Tibial artery (tissue), 4 donors: ENCODE measurements at regions not wholly inside any gene's neighbourhood (a gene's known extent, or its start where the extent isn't known, plus 50 kb on each side); places are given as distances from the start of the nearest gene placed in this dataset.

ENCODE experiments used
- DNase-seq, 2 donors: peaks; one replicate each; pipeline ENCODE4 v3.0.0-alpha.2; 2019
- H3K27ac ChIP-seq, 2 donors: fragments of 200-600 bp; sonication (generic) in 1 of 2; 1 replicate in 1 of 2; 2 replicates in 1 of 2; pipeline ENCODE4 v1.5.1; 2018 to 2019; ENCODE audit warnings: mild to moderate bottlenecking in 1 of 2
- H3K27me3 ChIP-seq, 2 donors: fragments of 200-600 bp; sonication (generic) in 1 of 2; one replicate each; pipeline versions ENCODE4 v1.5.1 to v1.6.0; 2016 to 2019
- H3K36me3 ChIP-seq, 3 donors: fragments of 200-600 bp; sonication (generic) in 2 of 3; one replicate each; pipeline ENCODE4 v1.5.1; 2016 to 2019; ENCODE audit warnings: mild to moderate bottlenecking in 2 of 3
- H3K4me1 ChIP-seq, 4 donors: fragments of 200-600 bp; sonication (generic) in 2 of 4; 1 replicate in 3 of 4; 2 replicates in 1 of 4; pipeline ENCODE4 v1.5.1; 2016 to 2019
- H3K4me3 ChIP-seq, 2 donors: fragments of 200-600 bp; sonication (generic) in 1 of 2; 1 replicate in 1 of 2; 2 replicates in 1 of 2; pipeline ENCODE4 v1.5.1; 2018 to 2019; ENCODE audit warnings: mild to moderate bottlenecking in 2 of 2
- H3K9me3 ChIP-seq, 3 donors: fragments of 200-600 bp; sonication (generic) in 1 of 3; one replicate each; pipeline ENCODE4 v1.5.1; 2016 to 2019
- CTCF ChIP-seq, 2 experiments: fragments of 200-600 bp in 1 of 2; fragments of 450-650 bp in 1 of 2; IDR thresholded peaks; one replicate each; pipeline ENCODE4 v1.5.1; 2017 to 2019; ENCODE audit warnings: antibody characterized with exemption in 2 of 2, mild to moderate bottlenecking in 1 of 2, moderate library complexity in 1 of 2
- intact Hi-C: fragments of 100-400 bp; cut with DNase I; formaldehyde crosslinking; loops from one replicate; pipeline ENCODE4 v1.15.0; 2023; ENCODE audit warnings: low total_unique reads

- H3K4me1 ChIP-seq: no peaks in the 10 kb centered on the region
- H3K4me3 ChIP-seq: no peak overlapping the region
- H3K27ac ChIP-seq: no peak overlapping the region
- H3K36me3 ChIP-seq: no peaks in the 10 kb centered on the region
- TF ChIP-seq CTCF (IDR thresholded peaks at IDR 0.05): no peak
- intact Hi-C loops: no loop called here
- H3K9me3 ChIP-seq: no peaks in the 10 kb centered on the region
- H3K27me3 ChIP-seq: no peaks in the 10 kb centered on the region
- no peak for DNase-seq
These were observed 333.1 kb upstream of the RAG2 start for GRCh38 chr11:36931139-36931538.

- no peak for DNase-seq
- intact Hi-C loops: no loop called here
- Histone ChIP-seq H3K9me3 (no peaks in the 10 kb centered on the region), H3K4me1 (no peaks in the 10 kb centered on the region), H3K27me3 (no peaks in the 10 kb centered on the region), H3K36me3 (no peaks in the 10 kb centered on the region), H3K4me3 (no peak overlapping the region), H3K27ac (no peak overlapping the region)
- TF ChIP-seq CTCF (IDR thresholded peaks at IDR 0.05): no peak
These were observed 332.2 kb upstream of the RAG2 start for GRCh38 chr11:36930256-36930655.

GRCh38 chr11:36929401-36929800 lies 331.4 kb upstream of the RAG2 start:
- Histone ChIP-seq H3K27me3 (no peaks in the 10 kb centered on the region), H3K27ac (no peak overlapping the region), H3K36me3 (no peaks in the 10 kb centered on the region), H3K4me3 (no peak overlapping the region), H3K4me1 (no peaks in the 10 kb centered on the region), H3K9me3 (no peaks in the 10 kb centered on the region)
- intact Hi-C loops: no loop called here
- DNase-seq: no peak
- no peak for TF ChIP-seq CTCF (IDR thresholded peaks at IDR 0.05)

- Histone ChIP-seq H3K27me3 (no peaks in the 10 kb centered on the region), H3K9me3 (no peaks in the 10 kb centered on the region), H3K4me1 (no peaks in the 10 kb centered on the region), H3K36me3 (no peaks in the 10 kb centered on the region), H3K4me3 (no peak overlapping the region), H3K27ac (no peak overlapping the region)
- DNase-seq: no peak
- intact Hi-C loops: no loop called here
- no peak for TF ChIP-seq CTCF (IDR thresholded peaks at IDR 0.05)
These were observed 330.6 kb upstream of the RAG2 start for GRCh38 chr11:36928621-36929020.

- Histone ChIP-seq H3K27me3 (no peaks in the 10 kb centered on the region), H3K9me3 (no peaks in the 10 kb centered on the region), H3K4me1 (no peaks in the 10 kb centered on the region), H3K4me3 (no peak overlapping the region), H3K27ac (no peak overlapping the region), H3K36me3 (no peaks in the 10 kb centered on the region)
- no peak for TF ChIP-seq CTCF (IDR thresholded peaks at IDR 0.05)
- intact Hi-C loops: no loop called here
- DNase-seq: no peak
These were observed 301.8 kb upstream of the RAG2 start for GRCh38 chr11:36899800-36900199.

- intact Hi-C loops: no loop called here
- TF ChIP-seq CTCF (IDR thresholded peaks at IDR 0.05): no peak
- Histone ChIP-seq H3K4me1 (no peaks in the 10 kb centered on the region), H3K27ac (no peak overlapping the region), H3K27me3 (no peaks in the 10 kb centered on the region), H3K36me3 (no peaks in the 10 kb centered on the region), H3K4me3 (no peak overlapping the region), H3K9me3 (no peaks in the 10 kb centered on the region)
- DNase-seq: no peak
These were observed 292.8 kb upstream of the RAG2 start for GRCh38 chr11:36890841-36891240.
